Progenitor cell of endocrine pancreas (in vitro differentiated cells): ENCODE measurements at regions not wholly inside any gene's neighbourhood (a gene's known extent, or its start where the extent isn't known, plus 50 kb on each side); places are given as distances from the start of the nearest gene placed in this dataset.

ENCODE experiments used
- DNase-seq: peaks from one replicate; pipeline ENCODE4 v3.0.0; 2021; ENCODE audit warnings: low spot score; ENCODE audit not compliant: unreplicated experiment
- H3K27ac Mint-ChIP-seq: 2 replicates; pipeline ENCODE4 v1.8.0; 2021; ENCODE audit warnings: mild to moderate bottlenecking, moderate library complexity, mixed read lengths
- H3K27me3 Mint-ChIP-seq: 2 replicates; pipeline ENCODE4 v1.8.0; 2021; ENCODE audit warnings: mixed read lengths
- H3K36me3 Mint-ChIP-seq: 2 replicates; pipeline ENCODE4 v1.8.0; 2022; ENCODE audit warnings: mixed read lengths; ENCODE audit not compliant: insufficient read depth
- H3K4me1 Mint-ChIP-seq: 2 replicates; pipeline ENCODE4 v1.8.0; 2021; ENCODE audit warnings: low read depth, mixed read lengths
- H3K4me3 Mint-ChIP-seq: 2 replicates; pipeline ENCODE4 v1.8.0; 2021; ENCODE audit warnings: low read depth, mild to moderate bottlenecking, moderate library complexity, mixed read lengths
- H3K9me3 Mint-ChIP-seq: 2 replicates; pipeline ENCODE4 v1.8.0; 2021; ENCODE audit warnings: low read depth, mixed read lengths
- CTCF ChIP-seq: fragments of 200-600 bp; sonication (generic); IDR thresholded peaks from one replicate; pipeline ENCODE4 v1.5.0; 2021; ENCODE audit warnings: antibody characterized with exemption, mild to moderate bottlenecking; ENCODE audit not compliant: unreplicated experiment

- Mint-ChIP-seq H3K36me3 (no peaks in the 10 kb centered on the region), H3K27ac (no peak overlapping the region), H3K27me3 (peaks cover 13% of the 10 kb centered on the region), H3K9me3 (no peaks in the 10 kb centered on the region), H3K4me3 (no peak overlapping the region), H3K4me1 (no peaks in the 10 kb centered on the region)
- no peak for DNase-seq
- TF ChIP-seq CTCF, result no peak
Observed at GRCh38 chr20:57829805-57830514, 120.1 kb upstream of the PMEPA1 start.

GRCh38 chr20:57829336-57829735 lies 119.5 kb upstream of the PMEPA1 start:
- Mint-ChIP-seq H3K4me1 (no peaks in the 10 kb centered on the region), H3K27me3 (peaks cover 9% of the 10 kb centered on the region), H3K4me3 (no peak overlapping the region), H3K9me3 (no peaks in the 10 kb centered on the region), H3K27ac (no peak overlapping the region), H3K36me3 (no peaks in the 10 kb centered on the region)
- TF ChIP-seq CTCF, result no peak
- no peak for DNase-seq

- TF ChIP-seq CTCF, result no peak
- DNase-seq, result no peak
- no peak overlapping the region for H3K27ac Mint-ChIP-seq
- no peaks in the 10 kb centered on the region for H3K36me3 Mint-ChIP-seq
- no peaks in the 10 kb centered on the region for H3K4me1 Mint-ChIP-seq
- H3K4me3 Mint-ChIP-seq, result no peak overlapping the region
- H3K9me3 Mint-ChIP-seq, result no peaks in the 10 kb centered on the region
- peaks cover 9% of the 10 kb centered on the region for H3K27me3 Mint-ChIP-seq
Observed at GRCh38 chr20:57828696-57829095, 118.9 kb upstream of the PMEPA1 start.

GRCh38 chr20:57826666-57827287 lies 117.0 kb upstream of the PMEPA1 start:
- Mint-ChIP-seq H3K27me3 (peaks cover 8% of the 10 kb centered on the region), H3K4me1 (no peaks in the 10 kb centered on the region), H3K4me3 (no peak overlapping the region), H3K27ac (no peak overlapping the region), H3K9me3 (no peaks in the 10 kb centered on the region), H3K36me3 (no peaks in the 10 kb centered on the region)
- DNase-seq, result no peak
- TF ChIP-seq CTCF, result no peak

GRCh38 chr20:57824909-57825308 lies 115.1 kb upstream of the PMEPA1 start:
- no peak for DNase-seq
- no peaks in the 10 kb centered on the region for H3K36me3 Mint-ChIP-seq
- no peaks in the 10 kb centered on the region for H3K9me3 Mint-ChIP-seq
- H3K4me3 Mint-ChIP-seq, result no peak overlapping the region
- no peak for TF ChIP-seq CTCF
- no peak overlapping the region for H3K27ac Mint-ChIP-seq
- H3K4me1 Mint-ChIP-seq, result no peaks in the 10 kb centered on the region
- H3K27me3 Mint-ChIP-seq, result peaks cover 17% of the 10 kb centered on the region
